ENCODE measurements at regions not wholly inside any gene's neighbourhood (a gene's known extent, or its start where the extent isn't known, plus 50 kb on each side); places are given as distances from the start of the nearest gene placed in this dataset.
"Not testable (repeated sequence)": the region's sequence is repeated elsewhere in the genome, so short reads cannot be mapped to it uniquely, and the experiment has no call there.

- Histone ChIP-seq H3K79me1 (ENCODE audit: low read length) (no peaks in the 10 kb centered on the region), H2AFZ (ENCODE audit: insufficient read depth, low read length, poor library complexity) (no peak overlapping the region), H4K8ac (ENCODE audit: low read depth, low read length) (no peak overlapping the region), H2AK5ac (ENCODE audit: low read length) (no peak overlapping the region), H3K27me3 (ENCODE audit: insufficient read depth, low read length) (no peaks in the 10 kb centered on the region), H3K14ac (ENCODE audit: low read length) (no peak overlapping the region), H3K9me3 (ENCODE audit: insufficient read depth, low read depth, low read length) (peaks cover 6% of the 10 kb centered on the region), H3K79me2 (ENCODE audit: control insufficient read depth, insufficient read depth, low read length, poor library complexity) (no peaks in the 10 kb centered on the region), H3K18ac (ENCODE audit: low read length) (no peak overlapping the region), H3K4me3 (ENCODE audit: low read depth, low read length) (no peak overlapping the region), H3K23ac (ENCODE audit: low read length) (no peak overlapping the region), H3K27ac (ENCODE audit: low read depth, low read length) (no peak overlapping the region), H3K4me2 (ENCODE audit: low read length) (no peak overlapping the region), H3K9ac (ENCODE audit: low read length) (no peak overlapping the region), H2BK12ac (ENCODE audit: low read length) (no peak overlapping the region), H2BK5ac (ENCODE audit: low read depth, low read length, poor library complexity) (no peak overlapping the region), H4K12ac (ENCODE audit: low read depth, low read length) (no peak overlapping the region), H3K4ac (ENCODE audit: low read depth, low read length) (no peak overlapping the region), H4K91ac (ENCODE audit: low read depth, low read length) (no peak overlapping the region), H3K36me3 (ENCODE audit: control insufficient read depth in 1 of 2, insufficient read depth in 2 of 2, low read length in 2 of 2) (no peaks in the 10 kb centered on the region), H3K4me1 (ENCODE audit: control insufficient read depth in 1 of 2, insufficient read depth in 2 of 2, low read length in 2 of 2) (no peaks in the 10 kb centered on the region), H2BK120ac (ENCODE audit: insufficient read depth, low read length, poor library complexity) (no peak overlapping the region)
- DNase-seq = no peak
- WGBS (ENCODE audit: extremely low coverage, insufficient coverage, insufficient read length) = no CpG with 5 or more reads among the region's 3 CpGs
Observed at GRCh38 chr2:39865751-39866150, 86.7 kb upstream of the THUMPD2 start.

- H4K12ac ChIP-seq (ENCODE audit: low read depth, low read length); H2AFZ ChIP-seq (ENCODE audit: insufficient read depth, low read length, poor library complexity); H2BK5ac ChIP-seq (ENCODE audit: low read depth, low read length, poor library complexity); H3K79me2 ChIP-seq (ENCODE audit: control insufficient read depth, insufficient read depth, low read length, poor library complexity); H3K27ac ChIP-seq (ENCODE audit: low read depth, low read length); H3K9me3 ChIP-seq (ENCODE audit: insufficient read depth, low read depth, low read length); H3K14ac ChIP-seq (ENCODE audit: low read length); H3K23ac ChIP-seq (ENCODE audit: low read length); H2BK120ac ChIP-seq (ENCODE audit: insufficient read depth, low read length, poor library complexity); H2BK12ac ChIP-seq (ENCODE audit: low read length); H3K4me3 ChIP-seq (ENCODE audit: low read depth, low read length); H3K4ac ChIP-seq (ENCODE audit: low read depth, low read length); H2AK5ac ChIP-seq (ENCODE audit: low read length); H4K91ac ChIP-seq (ENCODE audit: low read depth, low read length); H3K79me1 ChIP-seq (ENCODE audit: low read length); DNase-seq; H3K27me3 ChIP-seq (ENCODE audit: insufficient read depth, low read length); H3K4me2 ChIP-seq (ENCODE audit: low read length); H3K9ac ChIP-seq (ENCODE audit: low read length); H3K4me1 ChIP-seq (ENCODE audit: control insufficient read depth in 1 of 2, insufficient read depth in 2 of 2, low read length in 2 of 2); H3K18ac ChIP-seq (ENCODE audit: low read length); H4K8ac ChIP-seq (ENCODE audit: low read depth, low read length); H3K36me3 ChIP-seq (ENCODE audit: control insufficient read depth in 1 of 2, insufficient read depth in 2 of 2, low read length in 2 of 2): not testable (repeated sequence)
- WGBS (ENCODE audit: extremely low coverage, insufficient coverage, insufficient read length) = no CpG with 5 or more reads among the region's 1 CpG
Observed at GRCh38 chr2:39863672-39864071, 84.6 kb upstream of the THUMPD2 start.

GRCh38 chr2:39860538-39860937, 81.5 kb upstream of the THUMPD2 start:
- Histone ChIP-seq H4K91ac (ENCODE audit: low read depth, low read length) (no peak overlapping the region), H2AK5ac (ENCODE audit: low read length) (no peak overlapping the region), H2BK120ac (ENCODE audit: insufficient read depth, low read length, poor library complexity) (no peak overlapping the region), H3K4me2 (ENCODE audit: low read length) (no peak overlapping the region), H4K12ac (ENCODE audit: low read depth, low read length) (no peak overlapping the region), H4K8ac (ENCODE audit: low read depth, low read length) (no peak overlapping the region), H3K18ac (ENCODE audit: low read length) (no peak overlapping the region), H2BK12ac (ENCODE audit: low read length) (no peak overlapping the region), H3K79me2 (ENCODE audit: control insufficient read depth, insufficient read depth, low read length, poor library complexity) (no peaks in the 10 kb centered on the region), H3K14ac (ENCODE audit: low read length) (no peak overlapping the region), H3K27me3 (ENCODE audit: insufficient read depth, low read length) (no peaks in the 10 kb centered on the region), H3K79me1 (ENCODE audit: low read length) (no peaks in the 10 kb centered on the region), H3K4me3 (ENCODE audit: low read depth, low read length) (no peak overlapping the region), H3K4me1 (ENCODE audit: control insufficient read depth in 1 of 2, insufficient read depth in 2 of 2, low read length in 2 of 2) (no peaks in the 10 kb centered on the region), H2BK5ac (ENCODE audit: low read depth, low read length, poor library complexity) (no peak overlapping the region), H3K9me3 (ENCODE audit: insufficient read depth, low read depth, low read length) (peaks cover 6% of the 10 kb centered on the region), H3K4ac (ENCODE audit: low read depth, low read length) (no peak overlapping the region), H2AFZ (ENCODE audit: insufficient read depth, low read length, poor library complexity) (no peak overlapping the region), H3K9ac (ENCODE audit: low read length) (no peak overlapping the region), H3K27ac (ENCODE audit: low read depth, low read length) (no peak overlapping the region), H3K36me3 (ENCODE audit: control insufficient read depth in 1 of 2, insufficient read depth in 2 of 2, low read length in 2 of 2) (no peaks in the 10 kb centered on the region), H3K23ac (ENCODE audit: low read length) (no peak overlapping the region)
- no peak for DNase-seq
- WGBS (ENCODE audit: extremely low coverage, insufficient coverage, insufficient read length) = no CpG with 5 or more reads among the region's 3 CpGs

- no peak overlapping the region for H2AFZ ChIP-seq (ENCODE audit: insufficient read depth, low read length, poor library complexity)
- no peaks in the 10 kb centered on the region for H3K4me1 ChIP-seq (ENCODE audit: control insufficient read depth in 1 of 2, insufficient read depth in 2 of 2, low read length in 2 of 2)
- H2BK12ac ChIP-seq (ENCODE audit: low read length) = no peak overlapping the region
- H3K4me3 ChIP-seq (ENCODE audit: low read depth, low read length) = no peak overlapping the region
- no peak overlapping the region for H3K14ac ChIP-seq (ENCODE audit: low read length)
- no peaks in the 10 kb centered on the region for H3K79me2 ChIP-seq (ENCODE audit: control insufficient read depth, insufficient read depth, low read length, poor library complexity)
- H4K12ac ChIP-seq (ENCODE audit: low read depth, low read length) = no peak overlapping the region
- H2AK5ac ChIP-seq (ENCODE audit: low read length) = no peak overlapping the region
- H3K23ac ChIP-seq (ENCODE audit: low read length) = no peak overlapping the region
- H3K36me3 ChIP-seq (ENCODE audit: control insufficient read depth in 1 of 2, insufficient read depth in 2 of 2, low read length in 2 of 2) = no peaks in the 10 kb centered on the region
- no peak overlapping the region for H3K27ac ChIP-seq (ENCODE audit: low read depth, low read length)
- no peak overlapping the region for H3K4ac ChIP-seq (ENCODE audit: low read depth, low read length)
- no peak overlapping the region for H4K8ac ChIP-seq (ENCODE audit: low read depth, low read length)
- no peaks in the 10 kb centered on the region for H3K27me3 ChIP-seq (ENCODE audit: insufficient read depth, low read length)
- H4K91ac ChIP-seq (ENCODE audit: low read depth, low read length) = no peak overlapping the region
- no peak overlapping the region for H2BK5ac ChIP-seq (ENCODE audit: low read depth, low read length, poor library complexity)
- H3K9ac ChIP-seq (ENCODE audit: low read length) = no peak overlapping the region
- DNase-seq = no peak
- no peak overlapping the region for H2BK120ac ChIP-seq (ENCODE audit: insufficient read depth, low read length, poor library complexity)
- H3K18ac ChIP-seq (ENCODE audit: low read length) = no peak overlapping the region
- H3K4me2 ChIP-seq (ENCODE audit: low read length) = no peak overlapping the region
- no peaks in the 10 kb centered on the region for H3K79me1 ChIP-seq (ENCODE audit: low read length)
- WGBS (ENCODE audit: extremely low coverage, insufficient coverage, insufficient read length) = no CpG with 5 or more reads among the region's 2 CpGs
- peaks cover under 1% of the 10 kb centered on the region for H3K9me3 ChIP-seq (ENCODE audit: insufficient read depth, low read depth, low read length)
Observed at GRCh38 chr2:39858677-39859076, 79.6 kb upstream of the THUMPD2 start.

Data from trophoblast cell (in vitro differentiated cells and primary cell).